Keratinocyte (primary cell): ENCODE measurements at regions not wholly inside any gene's neighbourhood (a gene's known extent, or its start where the extent isn't known, plus 50 kb on each side); places are given as distances from the start of the nearest gene placed in this dataset.

Source experiments
- DNase-seq: peaks from one replicate; pipeline ENCODE4 v3.0.0-alpha.2; 2011; ENCODE audit warnings: low read depth, missing footprints, low spot score
- FAIRE-seq: peaks from 2 replicates; lab custom pipeline; 2011; peaks lifted over from hg19 to GRCh38; lab: Jason Lieb, UNC
- H2AFZ ChIP-seq: 2 replicates; pipeline ENCODE4 v1.6.0; 2012; ENCODE audit warnings: low read length, control low read depth, inconsistent platforms; ENCODE audit not compliant: control insufficient read depth
- H3K27ac ChIP-seq: 2 replicates; pipeline ENCODE4 v1.5.1; 2011; ENCODE audit warnings: low read length; ENCODE audit not compliant: control insufficient read depth, insufficient read depth
- H3K27me3 ChIP-seq: 3 replicates; pipeline ENCODE4 v1.6.0; 2011; ENCODE audit warnings: low read length; ENCODE audit not compliant: control insufficient read depth, insufficient read depth; ENCODE audit errors: extremely low read depth
- H3K36me3 ChIP-seq, 2 experiments: 2 replicates in 1 of 2; 3 replicates in 1 of 2; pipeline ENCODE4 v1.5.1; 2011; ENCODE audit warnings: low read length in 2 of 2, mild to moderate bottlenecking in 1 of 2; ENCODE audit not compliant: control insufficient read depth in 2 of 2, insufficient read depth in 2 of 2; ENCODE audit errors: extremely low read depth in 1 of 2
- H3K4me1 ChIP-seq: 3 replicates; pipeline ENCODE4 v1.5.1; 2011; ENCODE audit warnings: low read length; ENCODE audit not compliant: control insufficient read depth, insufficient read depth; ENCODE audit errors: extremely low read depth
- H3K4me2 ChIP-seq: 3 replicates; pipeline ENCODE4 v1.6.0; 2011; ENCODE audit warnings: low read depth, low read length; ENCODE audit not compliant: control insufficient read depth, insufficient read depth; ENCODE audit errors: extremely low read depth
- H3K4me3 ChIP-seq, 3 experiments: fragments of 200-600 bp in 1 of 3; sonication (generic) in 1 of 3; 2 replicates in 2 of 3; 3 replicates in 1 of 3; pipeline ENCODE4 v1.5.1; 2011 to 2016; ENCODE audit warnings: low read length in 3 of 3, mild to moderate bottlenecking in 3 of 3, control low read depth in 2 of 3, inconsistent platforms in 1 of 3, low read depth in 1 of 3, mixed read lengths in 1 of 3, mixed run types in 1 of 3, moderate library complexity in 1 of 3; ENCODE audit not compliant: control insufficient read depth in 2 of 3, insufficient read depth in 2 of 3; ENCODE audit errors: extremely low read depth in 1 of 3
- H3K79me2 ChIP-seq: 2 replicates; pipeline ENCODE4 v1.6.0; 2012; ENCODE audit warnings: low read length; ENCODE audit not compliant: control insufficient read depth, insufficient read depth
- H3K9ac ChIP-seq: 3 replicates; pipeline ENCODE4 v1.6.0; 2011; ENCODE audit warnings: low read length; ENCODE audit not compliant: control insufficient read depth, insufficient read depth; ENCODE audit errors: extremely low read depth
- H3K9me1 ChIP-seq: 3 replicates; pipeline ENCODE4 v1.6.0; 2011; ENCODE audit warnings: low read length; ENCODE audit not compliant: control insufficient read depth, insufficient read depth; ENCODE audit errors: extremely low read depth
- H3K9me3 ChIP-seq: 2 replicates; pipeline ENCODE4 v1.5.1; 2012; ENCODE audit warnings: low read depth, low read length; ENCODE audit not compliant: control insufficient read depth
- H4K20me1 ChIP-seq: 3 replicates; pipeline ENCODE4 v1.6.0; 2011; ENCODE audit warnings: low read length; ENCODE audit not compliant: control insufficient read depth, insufficient read depth; ENCODE audit errors: extremely low read depth
- EZH2 ChIP-seq: IDR thresholded peaks from one replicate; pipeline ENCODE4 v1.6.1; 2012; ENCODE audit warnings: inconsistent platforms, mild to moderate bottlenecking, low read length, moderate library complexity
- dilution Hi-C: fragments of 300-500 bp; cut with MboI; formaldehyde crosslinking; loops from one replicate; pipeline ENCODE4 v1.7.0; 2020; ENCODE audit warnings: low sequenced_read_pairs; ENCODE audit not compliant: extremely low pct_ligation_motif_present
- TF ChIP-seq, protein P1 (sequence below), 3 experiments: IDR thresholded peaks in 1 of 3; conservative IDR thresholded peaks in 1 of 3; optimal IDR thresholded peaks in 1 of 3; 2 replicates in 2 of 3; 3 replicates in 1 of 3; pipeline versions ENCODE3 to v1.5.1; 2011; ENCODE audit warnings: low read length in 3 of 3, mild to moderate bottlenecking in 3 of 3, moderate library complexity in 2 of 3, control low read depth in 1 of 3, inconsistent platforms in 1 of 3; ENCODE audit not compliant: insufficient read depth in 2 of 3; ENCODE audit errors: extremely low read depth in 1 of 3

DNA sequence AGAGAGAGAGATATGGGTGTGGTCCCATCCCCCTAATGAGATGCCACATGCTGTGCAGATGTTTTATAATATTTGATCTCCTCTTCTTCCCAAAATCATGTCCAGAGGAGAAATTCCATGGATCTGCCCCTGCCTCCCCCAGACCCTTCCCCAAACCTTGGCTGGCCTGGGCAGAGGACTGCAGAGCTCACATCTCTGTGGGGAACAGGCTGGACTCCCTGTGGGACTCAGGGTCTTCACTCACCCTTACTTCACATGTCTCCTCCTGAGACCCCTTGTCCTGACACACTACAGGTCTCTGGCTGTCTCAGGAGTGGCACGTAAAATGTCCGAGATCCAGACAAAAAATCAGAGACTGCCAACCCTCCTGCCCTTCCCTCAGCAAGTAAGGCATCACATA is 76.0 kb upstream of the CAPRIN2 start:
- H3K27ac ChIP-seq, result no peak overlapping the region
- no peaks in the 10 kb centered on the region for H3K79me2 ChIP-seq
- DNase-seq, result no peak
- no peak overlapping the region for H3K9ac ChIP-seq
- H2AFZ ChIP-seq, result no peak overlapping the region
- no peaks in the 10 kb centered on the region for H3K4me1 ChIP-seq
- H3K36me3 ChIP-seq, result no peaks in the 10 kb centered on the region
- H3K4me2 ChIP-seq, result no peak overlapping the region
- H3K4me3 ChIP-seq, result no peak overlapping the region
- no peaks in the 10 kb centered on the region for H3K9me3 ChIP-seq
- dilution Hi-C loops, result no loop called here
- no peak for FAIRE-seq
- TF ChIP-seq, protein P1, sequence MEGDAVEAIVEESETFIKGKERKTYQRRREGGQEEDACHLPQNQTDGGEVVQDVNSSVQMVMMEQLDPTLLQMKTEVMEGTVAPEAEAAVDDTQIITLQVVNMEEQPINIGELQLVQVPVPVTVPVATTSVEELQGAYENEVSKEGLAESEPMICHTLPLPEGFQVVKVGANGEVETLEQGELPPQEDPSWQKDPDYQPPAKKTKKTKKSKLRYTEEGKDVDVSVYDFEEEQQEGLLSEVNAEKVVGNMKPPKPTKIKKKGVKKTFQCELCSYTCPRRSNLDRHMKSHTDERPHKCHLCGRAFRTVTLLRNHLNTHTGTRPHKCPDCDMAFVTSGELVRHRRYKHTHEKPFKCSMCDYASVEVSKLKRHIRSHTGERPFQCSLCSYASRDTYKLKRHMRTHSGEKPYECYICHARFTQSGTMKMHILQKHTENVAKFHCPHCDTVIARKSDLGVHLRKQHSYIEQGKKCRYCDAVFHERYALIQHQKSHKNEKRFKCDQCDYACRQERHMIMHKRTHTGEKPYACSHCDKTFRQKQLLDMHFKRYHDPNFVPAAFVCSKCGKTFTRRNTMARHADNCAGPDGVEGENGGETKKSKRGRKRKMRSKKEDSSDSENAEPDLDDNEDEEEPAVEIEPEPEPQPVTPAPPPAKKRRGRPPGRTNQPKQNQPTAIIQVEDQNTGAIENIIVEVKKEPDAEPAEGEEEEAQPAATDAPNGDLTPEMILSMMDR (optimal IDR thresholded peaks at IDR 0.05 in 1 of 3, IDR thresholded peaks at IDR 0.05 in 1 of 3, conservative IDR thresholded peaks at IDR 0.05 in 1 of 3; ENCODE audit: extremely low read depth in 1 of 3, insufficient read depth in 2 of 3, low read length in 3 of 3), result no peak
- TF ChIP-seq EZH2, result no peak
- no peaks in the 10 kb centered on the region for H4K20me1 ChIP-seq
- H3K27me3 ChIP-seq, result peaks cover 12% of the 10 kb centered on the region
- no peaks in the 10 kb centered on the region for H3K9me1 ChIP-seq

DNA sequence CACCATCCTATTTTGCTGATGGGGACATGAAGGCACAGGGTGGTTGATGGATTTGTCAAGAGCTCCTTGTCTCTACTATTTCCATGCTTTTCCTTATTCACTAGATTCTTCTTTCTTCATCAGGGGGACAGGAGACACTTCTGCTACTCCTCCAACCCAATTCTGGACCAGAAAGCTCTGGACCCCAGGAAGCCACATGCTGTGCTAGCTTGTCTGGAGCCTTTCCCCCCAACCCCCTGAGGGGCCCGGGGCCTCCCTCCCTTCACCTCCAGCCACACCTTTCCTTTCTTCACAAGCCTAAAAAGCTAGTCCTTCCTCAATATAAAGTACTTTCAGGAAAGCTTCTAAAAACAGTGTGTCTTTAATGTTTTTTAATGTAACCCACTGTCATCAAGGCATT is 75.1 kb upstream of the CAPRIN2 start:
- no peaks in the 10 kb centered on the region for H3K9me3 ChIP-seq
- dilution Hi-C loops, result no loop called here
- H3K4me1 ChIP-seq, result no peaks in the 10 kb centered on the region
- H4K20me1 ChIP-seq, result no peaks in the 10 kb centered on the region
- no peak for FAIRE-seq
- H3K36me3 ChIP-seq, result no peaks in the 10 kb centered on the region
- no peak overlapping the region for H3K4me2 ChIP-seq
- no peak overlapping the region for H3K9ac ChIP-seq
- H3K4me3 ChIP-seq, result no peak overlapping the region
- no peaks in the 10 kb centered on the region for H3K79me2 ChIP-seq
- H2AFZ ChIP-seq, result no peak overlapping the region
- no peak overlapping the region for H3K27ac ChIP-seq
- no peak for TF ChIP-seq EZH2
- TF ChIP-seq, protein P1 (optimal IDR thresholded peaks at IDR 0.05 in 1 of 3, IDR thresholded peaks at IDR 0.05 in 1 of 3, conservative IDR thresholded peaks at IDR 0.05 in 1 of 3; ENCODE audit: extremely low read depth in 1 of 3, insufficient read depth in 2 of 3, low read length in 3 of 3), result no peak
- H3K9me1 ChIP-seq, result no peaks in the 10 kb centered on the region
- no peak for DNase-seq
- peaks cover 10% of the 10 kb centered on the region for H3K27me3 ChIP-seq
